Activated naive CD4-positive, alpha-beta T cell treated with anti-CD3 and anti-CD28 coated beads, Interleukin-2, amount 10 ng/mL, durations not matched to agents 7 days and 5 days (primary cell): ENCODE measurements at regions not wholly inside any gene's neighbourhood (a gene's known extent, or its start where the extent isn't known, plus 50 kb on each side); places are given as distances from the start of the nearest gene placed in this dataset.

Experiments used
- CTCF ChIA-PET: fragments of 350-600 bp; sonication (Branson Sonifier 250); formaldehyde crosslinking; loops from one replicate; lab custom pipeline; 2021; ENCODE audit warnings: antibody characterized with exemption; lab: Charles Lee
- DNase-seq: peaks from one replicate; pipeline ENCODE4 v3.0.0-alpha.2; 2020
- H3K27ac Mint-ChIP-seq: one replicate; pipeline ENCODE4 v1.8.0; 2021; ENCODE audit warnings: mild to moderate bottlenecking, moderate library complexity, mixed read lengths
- H3K27me3 Mint-ChIP-seq: one replicate; pipeline ENCODE4 v1.8.0; 2021; ENCODE audit warnings: mild to moderate bottlenecking, mixed read lengths
- H3K36me3 Mint-ChIP-seq: one replicate; pipeline ENCODE4 v1.8.0; 2021; ENCODE audit warnings: mixed read lengths
- H3K4me1 Mint-ChIP-seq: one replicate; pipeline ENCODE4 v1.8.0; 2021; ENCODE audit warnings: mixed read lengths
- H3K4me3 Mint-ChIP-seq: one replicate; pipeline ENCODE4 v1.8.0; 2021; ENCODE audit warnings: mild to moderate bottlenecking, moderate library complexity, mixed read lengths
- H3K9me3 Mint-ChIP-seq: one replicate; pipeline ENCODE4 v1.8.0; 2021; ENCODE audit warnings: mixed read lengths

DNA sequence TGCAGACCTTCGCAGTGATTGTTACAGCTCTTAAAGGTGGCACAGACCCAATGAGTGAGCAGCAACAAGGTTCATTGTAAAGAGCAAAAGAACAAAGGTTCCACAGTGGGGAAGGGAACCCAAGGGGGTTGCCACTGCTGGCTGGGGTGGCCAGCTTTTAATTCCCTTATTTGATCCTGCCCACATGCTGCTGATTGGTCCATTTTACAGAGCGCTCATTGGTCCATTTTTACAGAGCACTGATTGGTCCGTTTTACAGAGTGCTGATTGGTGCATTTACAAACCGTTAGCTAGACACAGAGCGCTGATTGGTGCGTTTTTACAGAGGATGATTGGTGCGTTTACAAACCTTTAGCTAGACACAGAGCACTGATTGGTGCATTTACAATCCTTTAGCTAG, 360.6 kb upstream of the DAB2 start:
- CTCF ChIA-PET: no interaction called here
- H3K27ac Mint-ChIP-seq: no peak overlapping the region
- H3K9me3 Mint-ChIP-seq: peaks cover 5% of the 10 kb centered on the region
- no peaks in the 10 kb centered on the region for H3K36me3 Mint-ChIP-seq
- no peak overlapping the region for H3K4me3 Mint-ChIP-seq
- no peaks in the 10 kb centered on the region for H3K4me1 Mint-ChIP-seq
- no peaks in the 10 kb centered on the region for H3K27me3 Mint-ChIP-seq
- DNase-seq: no peak

DNA sequence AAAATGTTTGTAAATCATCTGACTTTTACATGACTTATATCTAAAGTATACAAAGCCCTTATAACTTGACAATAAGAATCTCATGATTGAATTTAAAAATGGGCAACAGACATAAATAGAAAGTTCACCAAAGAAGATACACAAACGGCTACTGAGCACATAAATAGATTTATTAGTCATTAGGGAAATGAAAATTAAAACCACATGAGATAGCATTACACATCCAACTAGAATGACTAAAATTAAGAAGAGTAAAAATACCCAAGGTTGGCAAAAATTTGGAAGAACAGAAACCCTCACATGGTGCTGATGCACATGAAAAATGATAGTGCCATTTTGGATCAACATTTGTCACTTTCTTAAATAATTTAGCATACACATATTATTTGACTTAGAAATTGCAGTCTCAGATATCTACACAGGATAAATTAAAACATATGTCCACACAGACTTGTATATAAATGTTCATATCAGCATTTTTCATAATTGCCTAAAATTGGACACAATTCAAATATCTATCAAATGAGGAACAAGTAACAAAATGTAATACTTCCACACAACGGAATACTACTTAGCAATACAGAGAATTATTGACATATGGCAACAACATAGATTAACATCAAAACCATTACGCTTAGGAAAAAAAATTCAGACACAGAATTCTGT, 359.1 kb upstream of the DAB2 start:
- H3K27ac Mint-ChIP-seq: no peak overlapping the region
- DNase-seq: no peak
- CTCF ChIA-PET: no interaction called here
- H3K4me3 Mint-ChIP-seq: no peak overlapping the region
- H3K9me3 Mint-ChIP-seq: peaks cover 5% of the 10 kb centered on the region
- no peaks in the 10 kb centered on the region for H3K36me3 Mint-ChIP-seq
- no peaks in the 10 kb centered on the region for H3K4me1 Mint-ChIP-seq
- no peaks in the 10 kb centered on the region for H3K27me3 Mint-ChIP-seq

DNA sequence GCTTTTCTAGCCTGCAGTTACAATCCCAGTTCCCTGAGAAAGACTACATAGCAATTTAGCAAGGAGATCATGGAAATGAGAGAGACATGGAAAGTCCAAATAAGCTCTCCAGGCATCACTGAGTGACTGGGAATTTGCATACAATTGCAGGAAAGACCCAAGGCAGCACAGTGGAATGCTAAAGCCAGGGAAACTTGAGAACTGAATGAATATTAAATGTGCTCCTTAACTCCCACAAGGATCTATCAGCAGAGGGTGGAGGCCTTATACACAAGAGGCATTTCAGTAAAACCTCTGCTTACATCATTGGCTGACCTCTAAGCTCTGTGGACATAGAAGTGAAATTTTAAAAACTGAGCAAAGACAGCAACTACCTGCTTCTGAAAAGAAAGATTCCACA, 355.6 kb upstream of the DAB2 start:
- Mint-ChIP-seq H3K4me3 (no peak overlapping the region), H3K27me3 (peaks cover 4% of the 10 kb centered on the region), H3K4me1 (no peaks in the 10 kb centered on the region), H3K9me3 (no peaks in the 10 kb centered on the region), H3K27ac (no peak overlapping the region), H3K36me3 (no peaks in the 10 kb centered on the region)
- no peak for DNase-seq
- CTCF ChIA-PET: no interaction called here

DNA sequence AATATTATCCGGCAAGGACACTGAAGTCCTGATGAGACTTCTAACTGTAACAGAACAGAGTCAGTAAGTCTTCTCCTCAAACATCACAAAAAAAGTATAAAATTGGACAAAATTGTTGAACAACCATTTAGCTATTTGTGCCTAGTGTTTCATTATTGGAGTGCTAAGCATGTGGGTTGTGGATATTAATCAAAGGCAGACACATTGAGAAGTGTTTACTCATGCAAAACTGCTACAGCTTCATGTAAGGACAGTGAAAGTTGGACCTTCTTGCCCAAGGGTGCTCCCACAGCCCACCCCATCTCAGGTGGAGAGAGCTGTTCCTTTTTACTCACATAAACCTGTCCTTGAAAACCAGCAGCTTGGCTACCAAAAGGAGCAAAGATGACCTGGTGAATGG, 355.1 kb upstream of the DAB2 start:
- Mint-ChIP-seq H3K36me3 (no peaks in the 10 kb centered on the region), H3K27ac (no peak overlapping the region), H3K4me1 (no peaks in the 10 kb centered on the region), H3K9me3 (no peaks in the 10 kb centered on the region), H3K4me3 (no peak overlapping the region), H3K27me3 (peaks cover 4% of the 10 kb centered on the region)
- DNase-seq: no peak
- CTCF ChIA-PET: no interaction called here

DNA sequence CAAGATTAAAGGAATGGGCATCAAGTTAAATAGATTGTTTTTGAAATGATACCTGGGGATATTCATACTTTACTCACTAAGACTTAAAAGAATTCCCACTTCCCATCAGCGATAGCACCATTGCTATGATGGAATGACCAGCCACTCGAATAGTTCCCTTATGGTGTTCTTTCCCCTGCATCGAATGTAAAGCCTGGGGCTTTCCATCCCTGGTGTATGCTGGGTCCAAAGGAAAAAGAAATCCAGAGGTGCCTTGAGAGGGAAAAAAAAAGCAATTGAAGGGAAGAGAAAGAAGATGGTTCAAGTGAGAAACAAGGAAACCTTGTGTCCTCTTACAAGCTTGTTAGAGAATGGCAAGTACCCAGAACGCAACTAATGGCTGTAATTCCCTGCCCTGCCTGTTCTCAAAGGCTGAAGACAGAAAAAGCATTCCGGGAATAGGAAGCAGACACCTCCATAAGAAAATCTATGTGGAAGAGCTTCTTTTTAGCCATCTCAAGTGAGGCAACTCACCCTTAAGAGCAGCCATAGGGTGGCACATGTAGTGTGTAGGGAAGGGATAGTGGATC, 351.1 kb upstream of the DAB2 start:
- peaks cover 4% of the 10 kb centered on the region for H3K27me3 Mint-ChIP-seq
- CTCF ChIA-PET: no interaction called here
- no peaks in the 10 kb centered on the region for H3K36me3 Mint-ChIP-seq
- no peaks in the 10 kb centered on the region for H3K9me3 Mint-ChIP-seq
- H3K27ac Mint-ChIP-seq: no peak overlapping the region
- no peaks in the 10 kb centered on the region for H3K4me1 Mint-ChIP-seq
- H3K4me3 Mint-ChIP-seq: no peak overlapping the region
- no peak for DNase-seq

DNA sequence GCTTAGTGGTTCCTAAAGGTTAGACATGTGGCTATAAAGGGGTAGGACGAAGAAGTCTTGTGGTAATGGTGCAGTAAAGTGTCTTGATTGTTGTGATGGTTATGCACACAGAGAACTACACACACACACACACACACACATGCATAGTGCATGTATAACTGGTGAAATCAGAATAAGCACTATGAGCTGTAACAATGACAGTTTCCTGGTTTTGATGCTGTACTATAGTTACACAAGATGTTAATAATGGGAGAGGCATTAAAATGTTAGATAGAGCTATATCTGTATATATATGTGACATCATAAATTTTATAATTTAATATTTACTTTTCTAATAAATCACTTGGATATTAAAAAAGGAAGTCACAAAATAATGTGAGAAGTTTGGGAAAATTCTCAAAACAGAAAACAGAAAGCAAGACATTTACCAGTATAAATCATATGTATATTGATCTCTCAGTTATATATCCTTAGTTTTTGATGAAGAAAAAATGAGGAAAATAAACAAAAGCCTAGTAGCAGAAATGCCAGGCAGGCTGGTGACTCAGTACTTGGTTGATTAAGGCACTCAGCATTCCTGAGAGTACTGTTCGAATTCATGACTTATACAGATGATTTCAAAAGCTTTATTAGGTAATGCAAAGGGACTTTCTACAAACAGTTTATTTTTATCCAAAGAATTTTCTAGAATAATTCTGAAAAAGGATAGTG, 350.5 kb upstream of the DAB2 start:
- Mint-ChIP-seq H3K27me3 (peaks cover 4% of the 10 kb centered on the region), H3K9me3 (no peaks in the 10 kb centered on the region), H3K4me1 (no peaks in the 10 kb centered on the region), H3K36me3 (no peaks in the 10 kb centered on the region), H3K4me3 (no peak overlapping the region), H3K27ac (no peak overlapping the region)
- DNase-seq: no peak
- CTCF ChIA-PET: no interaction called here

DNA sequence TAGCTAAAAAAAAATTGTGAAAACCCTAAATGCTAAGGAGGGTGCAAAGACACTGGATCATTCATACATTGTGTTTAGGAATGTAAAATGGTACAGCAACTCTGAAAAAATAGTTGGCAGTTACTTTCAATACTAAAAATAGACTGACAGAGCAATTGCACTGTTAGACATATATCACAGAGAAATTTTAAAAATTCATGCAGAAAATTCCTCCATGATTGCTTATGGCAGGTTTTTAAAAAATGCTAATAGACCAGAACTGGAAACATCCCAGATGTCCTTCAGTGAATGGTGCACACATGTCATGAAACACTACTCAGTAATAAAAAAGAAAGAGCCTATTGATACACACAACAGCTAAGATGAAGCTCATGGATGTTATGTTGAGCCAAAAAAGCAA, 349.8 kb upstream of the DAB2 start:
- Mint-ChIP-seq H3K4me3 (no peak overlapping the region), H3K36me3 (no peaks in the 10 kb centered on the region), H3K27me3 (peaks cover 4% of the 10 kb centered on the region), H3K9me3 (no peaks in the 10 kb centered on the region), H3K27ac (no peak overlapping the region), H3K4me1 (no peaks in the 10 kb centered on the region)
- DNase-seq: no peak
- CTCF ChIA-PET: no interaction called here

DNA sequence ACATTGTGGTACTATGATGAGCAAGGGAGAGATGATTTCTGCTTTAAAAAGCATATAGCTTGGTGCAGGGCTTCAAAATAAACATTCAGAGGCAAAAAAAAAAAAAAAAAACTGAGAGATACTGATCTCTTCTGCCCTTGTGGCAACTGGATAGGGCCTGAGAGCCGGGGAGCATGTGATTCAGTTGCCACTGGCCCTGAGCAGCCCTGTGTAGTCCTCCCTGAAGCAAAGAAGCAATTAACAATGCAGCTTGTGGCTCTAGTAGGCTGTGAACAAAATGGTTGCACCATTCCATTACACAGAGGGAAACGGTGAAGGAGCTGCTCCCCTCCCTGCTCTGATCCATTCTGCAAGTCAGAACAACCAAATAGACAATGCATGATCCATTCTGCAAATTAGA, 347.5 kb upstream of the DAB2 start:
- H3K9me3 Mint-ChIP-seq: no peaks in the 10 kb centered on the region
- no peak overlapping the region for H3K4me3 Mint-ChIP-seq
- peaks cover 7% of the 10 kb centered on the region for H3K27me3 Mint-ChIP-seq
- no peak for DNase-seq
- CTCF ChIA-PET: no interaction called here
- no peaks in the 10 kb centered on the region for H3K4me1 Mint-ChIP-seq
- no peaks in the 10 kb centered on the region for H3K36me3 Mint-ChIP-seq
- no peak overlapping the region for H3K27ac Mint-ChIP-seq

DNA sequence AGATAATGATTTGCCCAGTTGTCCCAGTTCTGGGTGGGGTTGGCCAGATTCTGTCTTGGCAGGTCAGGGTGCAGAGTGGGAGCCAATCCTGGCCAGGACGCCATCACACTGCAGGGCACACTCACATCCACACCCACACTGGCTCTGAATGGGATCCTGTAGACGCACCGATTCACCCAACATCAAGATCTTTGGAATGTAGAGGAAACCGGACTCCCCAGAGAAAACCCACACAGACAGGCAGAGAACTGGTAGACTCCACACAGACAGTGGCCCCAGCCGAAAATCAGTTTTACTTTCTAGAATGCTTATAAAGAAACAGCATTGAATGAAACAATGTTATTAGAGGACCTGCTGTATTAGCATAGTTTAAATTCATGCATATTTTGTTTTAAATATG, 343.1 kb upstream of the DAB2 start:
- Mint-ChIP-seq H3K4me3 (no peak overlapping the region), H3K27ac (no peak overlapping the region), H3K4me1 (no peaks in the 10 kb centered on the region), H3K9me3 (no peaks in the 10 kb centered on the region), H3K27me3 (peaks cover 3% of the 10 kb centered on the region), H3K36me3 (no peaks in the 10 kb centered on the region)
- CTCF ChIA-PET: no interaction called here
- no peak for DNase-seq

DNA sequence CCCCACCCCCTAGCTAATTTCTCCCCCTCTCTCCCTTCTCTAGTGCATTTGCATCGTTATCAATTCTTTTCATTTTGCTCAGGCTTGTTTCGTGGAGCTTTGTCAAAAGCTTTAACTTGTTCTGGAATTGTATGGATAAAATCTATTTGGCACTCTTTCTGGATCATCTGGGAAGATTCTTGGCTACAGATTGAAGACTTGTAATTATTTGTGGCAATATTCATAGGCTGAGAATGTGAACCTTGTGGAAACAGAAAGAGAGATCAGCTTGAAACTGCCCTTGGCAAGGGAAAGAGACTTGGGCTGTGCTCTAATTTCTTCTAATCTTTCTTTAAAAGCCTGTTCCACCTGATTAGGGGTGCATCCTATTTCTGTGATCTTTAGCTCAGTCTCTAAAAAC, 340.6 kb upstream of the DAB2 start:
- H3K9me3 Mint-ChIP-seq: no peaks in the 10 kb centered on the region
- H3K4me3 Mint-ChIP-seq: no peak overlapping the region
- no peaks in the 10 kb centered on the region for H3K36me3 Mint-ChIP-seq
- no peak overlapping the region for H3K27ac Mint-ChIP-seq
- CTCF ChIA-PET: no interaction called here
- H3K4me1 Mint-ChIP-seq: no peaks in the 10 kb centered on the region
- DNase-seq: no peak
- peaks cover 3% of the 10 kb centered on the region for H3K27me3 Mint-ChIP-seq

DNA sequence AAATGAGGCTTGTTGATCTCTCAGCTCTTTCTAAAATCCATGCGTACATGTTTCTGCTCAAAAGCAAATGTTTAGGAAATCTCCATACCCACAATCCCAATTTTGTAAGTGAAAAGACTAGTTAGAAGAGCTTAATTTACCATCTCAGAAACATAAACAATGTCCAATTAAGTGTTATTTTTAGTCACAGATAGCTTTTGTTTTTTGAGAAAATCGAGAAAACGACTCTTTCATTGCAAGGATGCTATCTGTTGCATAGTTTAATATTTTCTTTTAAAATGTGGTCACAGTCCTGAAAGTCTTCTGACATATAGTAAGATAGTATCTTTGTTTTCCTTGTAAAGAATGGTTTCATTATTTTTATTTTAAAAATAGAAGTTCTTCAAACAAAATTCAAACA, 338.0 kb upstream of the DAB2 start:
- H3K36me3 Mint-ChIP-seq: no peaks in the 10 kb centered on the region
- no peak overlapping the region for H3K4me3 Mint-ChIP-seq
- CTCF ChIA-PET: no interaction called here
- no peak for DNase-seq
- no peaks in the 10 kb centered on the region for H3K4me1 Mint-ChIP-seq
- no peak overlapping the region for H3K27ac Mint-ChIP-seq
- no peaks in the 10 kb centered on the region for H3K27me3 Mint-ChIP-seq
- no peaks in the 10 kb centered on the region for H3K9me3 Mint-ChIP-seq

DNA sequence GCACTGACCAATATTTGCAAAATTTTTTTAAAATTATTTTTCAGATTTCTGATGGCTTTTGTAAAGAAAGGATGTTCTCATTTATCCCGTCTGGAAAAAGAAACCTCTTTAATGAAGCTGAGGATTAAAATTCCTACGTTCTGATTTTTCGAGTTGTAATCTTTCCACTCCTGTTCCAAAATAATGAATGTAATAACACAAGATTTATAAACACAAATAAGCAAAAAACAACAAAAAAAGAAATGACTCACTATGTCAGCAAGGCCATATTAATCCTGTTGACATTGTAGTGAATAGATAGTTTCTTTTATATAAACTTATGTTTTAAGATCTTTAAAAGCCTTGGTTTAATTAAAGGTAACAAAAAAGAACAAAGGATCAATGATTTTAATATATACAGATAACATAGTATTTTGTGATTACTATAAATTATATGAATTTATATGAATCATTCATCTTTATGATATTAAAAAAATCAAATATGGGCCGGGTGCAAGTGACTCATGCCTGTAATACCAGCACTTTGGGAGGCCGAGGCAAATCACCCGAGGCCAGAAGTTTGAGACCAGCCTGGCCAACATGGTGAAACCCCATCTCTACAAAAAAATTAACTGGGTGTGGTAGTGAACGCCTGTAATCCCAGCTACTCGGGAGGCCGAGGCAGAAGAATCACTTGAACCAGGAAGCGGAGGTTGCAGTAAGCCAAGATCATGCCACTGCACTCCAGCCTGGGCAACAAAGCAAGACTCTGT, 336.6 kb upstream of the DAB2 start:
- CTCF ChIA-PET: no interaction called here

DNA sequence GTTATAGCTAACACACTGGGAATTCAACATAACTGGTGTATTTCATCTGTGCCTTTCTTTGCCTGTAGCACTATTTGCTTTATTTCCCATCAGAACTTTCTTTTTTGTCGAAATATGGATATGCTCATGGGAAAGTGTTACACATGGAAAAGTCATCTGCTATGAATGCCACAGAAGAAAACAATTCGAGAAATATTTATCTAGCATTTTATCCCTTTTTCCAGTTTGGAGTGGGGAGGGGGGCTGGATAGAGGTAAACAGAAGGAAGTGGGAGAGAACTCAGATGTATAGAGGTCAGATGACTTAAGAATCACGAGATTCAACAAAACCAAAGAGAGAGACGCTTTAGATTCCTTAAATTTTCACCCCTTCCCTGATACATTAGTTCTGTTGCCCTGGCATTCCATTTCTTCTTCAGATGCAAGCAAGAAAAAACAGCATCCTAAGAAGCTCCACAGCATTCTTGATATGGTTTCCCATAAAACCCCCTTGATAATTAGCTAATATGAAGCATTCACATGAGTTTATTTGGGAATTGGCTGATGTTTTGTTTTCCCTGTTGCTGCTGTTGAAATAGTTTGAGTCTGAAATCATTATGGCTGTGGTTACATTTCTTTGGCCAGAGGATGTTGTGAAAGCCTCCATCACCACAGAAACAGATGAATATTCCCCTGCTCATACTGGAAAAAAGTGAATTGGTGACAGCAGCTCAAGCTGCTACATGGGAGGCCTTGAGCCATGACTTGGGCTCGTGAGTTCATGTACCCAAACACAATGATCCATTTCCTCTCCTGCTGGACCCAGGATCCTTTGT, 335.8 kb upstream of the DAB2 start:
- no peaks in the 10 kb centered on the region for H3K9me3 Mint-ChIP-seq
- no peaks in the 10 kb centered on the region for H3K36me3 Mint-ChIP-seq
- CTCF ChIA-PET: no interaction called here
- H3K27me3 Mint-ChIP-seq: no peaks in the 10 kb centered on the region
- DNase-seq: no peak
- no peaks in the 10 kb centered on the region for H3K4me1 Mint-ChIP-seq
- H3K27ac Mint-ChIP-seq: no peak overlapping the region
- H3K4me3 Mint-ChIP-seq: no peak overlapping the region

More for the DNA sequence above, 336.6 kb upstream of the DAB2 start:
- DNase-seq: no peak
- Mint-ChIP-seq H3K9me3 (no peaks in the 10 kb centered on the region), H3K27me3 (no peaks in the 10 kb centered on the region), H3K36me3 (no peaks in the 10 kb centered on the region), H3K4me1 (no peaks in the 10 kb centered on the region), H3K4me3 (no peak overlapping the region), H3K27ac (no peak overlapping the region)

DNA sequence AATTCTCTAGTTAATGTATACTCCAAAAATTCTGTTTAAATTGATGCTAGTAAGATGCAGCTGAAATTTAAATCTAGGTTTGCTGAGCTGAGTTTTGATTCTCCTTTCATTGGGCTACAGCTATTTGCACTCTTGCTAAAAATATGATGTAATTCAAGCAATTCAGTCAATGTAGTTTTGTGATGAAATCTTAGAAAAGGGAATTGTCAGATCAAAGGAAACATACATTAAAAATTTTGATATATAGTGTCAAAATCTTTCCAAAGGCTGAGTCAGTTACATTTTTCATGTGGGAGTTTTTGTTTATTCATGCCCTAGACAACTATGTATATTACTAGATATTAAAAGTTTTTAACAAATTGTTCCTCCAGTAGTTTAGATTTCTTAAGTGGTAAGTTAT, 334.9 kb upstream of the DAB2 start:
- no peaks in the 10 kb centered on the region for H3K36me3 Mint-ChIP-seq
- no peaks in the 10 kb centered on the region for H3K4me1 Mint-ChIP-seq
- H3K27ac Mint-ChIP-seq: no peak overlapping the region
- CTCF ChIA-PET: no interaction called here
- no peak overlapping the region for H3K4me3 Mint-ChIP-seq
- no peaks in the 10 kb centered on the region for H3K27me3 Mint-ChIP-seq
- DNase-seq: no peak
- H3K9me3 Mint-ChIP-seq: no peaks in the 10 kb centered on the region
